Activated B cell treated with CpG ODN at 0.5 μM for 24 hours (primary cell): ENCODE measurements at regions not wholly inside any gene's neighbourhood (a gene's known extent, or its start where the extent isn't known, plus 50 kb on each side); places are given as distances from the start of the nearest gene placed in this dataset.

Source experiments
- ATAC-seq: fragments of 200-7000 bp; cut with Tn5 transposase; one replicate; pipeline ENCODE4 v1.10.0; 2021; ENCODE audit warnings: low read depth, mild to moderate bottlenecking, moderate library complexity
- CTCF ChIA-PET: fragments of 350-600 bp; sonication (Branson Sonifier 250); formaldehyde crosslinking; loops from one replicate; lab custom pipeline; 2021; ENCODE audit warnings: antibody characterized with exemption; lab: Charles Lee
- POLR2A ChIA-PET: fragments of 350-600 bp; sonication (Branson Sonifier 250); formaldehyde crosslinking; loops from one replicate; lab custom pipeline; 2021; ENCODE audit warnings: antibody characterized with exemption; lab: Charles Lee
- DNase-seq: peaks from one replicate; pipeline ENCODE4 v3.0.0; 2022
- H3K27ac Mint-ChIP-seq: one replicate; pipeline ENCODE4 v1.8.0; 2020; ENCODE audit warnings: mixed read lengths
- H3K27me3 Mint-ChIP-seq: one replicate; pipeline ENCODE4 v1.8.0; 2021; ENCODE audit warnings: mixed read lengths
- H3K36me3 Mint-ChIP-seq: one replicate; pipeline ENCODE4 v1.8.0; 2021; ENCODE audit warnings: low read depth, mixed read lengths
- H3K4me1 Mint-ChIP-seq: one replicate; pipeline ENCODE4 v1.8.0; 2021; ENCODE audit warnings: mixed read lengths
- H3K4me3 Mint-ChIP-seq: one replicate; pipeline ENCODE4 v1.8.0; 2020; ENCODE audit warnings: mild to moderate bottlenecking, mixed read lengths
- H3K9me3 Mint-ChIP-seq: one replicate; pipeline ENCODE4 v1.8.0; 2020; ENCODE audit warnings: mixed read lengths
- CTCF ChIP-seq: fragments of 200-600 bp; IDR thresholded peaks from one replicate; pipeline ENCODE4 v1.8.0; 2022; ENCODE audit warnings: antibody characterized with exemption, mild to moderate bottlenecking
- intact Hi-C: fragments of 100-400 bp; cut with micrococcal nuclease; formaldehyde crosslinking; loops from one replicate; pipeline ENCODE4 v1.15.1; 2024

GRCh38 chr2:122180972-122181371, 425.5 kb downstream of the TSN start:
- POLR2A ChIA-PET, result no interaction called here
- Mint-ChIP-seq H3K9me3 (no peaks in the 10 kb centered on the region), H3K27ac (no peak overlapping the region), H3K4me1 (no peaks in the 10 kb centered on the region), H3K27me3 (no peaks in the 10 kb centered on the region), H3K4me3 (no peak overlapping the region), H3K36me3 (no peaks in the 10 kb centered on the region)
- TF ChIP-seq CTCF, result no peak
- no peak for ATAC-seq
- intact Hi-C loops, result no loop called here
- CTCF ChIA-PET, result no interaction called here
- DNase-seq, result no peak

GRCh38 chr2:122182616-122183355, 427.3 kb downstream of the TSN start:
- intact Hi-C loops, result no loop called here
- Mint-ChIP-seq H3K4me3 (no peak overlapping the region), H3K9me3 (no peaks in the 10 kb centered on the region), H3K36me3 (no peaks in the 10 kb centered on the region), H3K27ac (no peak overlapping the region), H3K27me3 (peaks cover 2% of the 10 kb centered on the region), H3K4me1 (no peaks in the 10 kb centered on the region)
- ChIA-PET POLR2A (no interaction called here), CTCF (no interaction called here)
- DNase-seq (no peak), ATAC-seq (no peak)
- TF ChIP-seq CTCF, result no peak

GRCh38 chr2:122183890-122184289, 428.4 kb downstream of the TSN start:
- ChIA-PET CTCF (no interaction called here), POLR2A (no interaction called here)
- no peak for TF ChIP-seq CTCF
- Mint-ChIP-seq H3K27ac (no peak overlapping the region), H3K4me1 (no peaks in the 10 kb centered on the region), H3K4me3 (no peak overlapping the region), H3K9me3 (no peaks in the 10 kb centered on the region), H3K36me3 (no peaks in the 10 kb centered on the region), H3K27me3 (peaks cover 2% of the 10 kb centered on the region)
- DNase-seq (no peak), ATAC-seq (no peak)
- intact Hi-C loops, result no loop called here

- no peaks in the 10 kb centered on the region for H3K4me1 Mint-ChIP-seq
- CTCF ChIA-PET, result no interaction called here
- intact Hi-C loops, result no loop called here
These were observed 431.3 kb downstream of the TSN start for GRCh38 chr2:122186761-122187222.

GRCh38 chr2:122191331-122191730, 435.9 kb downstream of the TSN start:
- DNase-seq (no peak), ATAC-seq (no peak)
- ChIA-PET POLR2A (no interaction called here), CTCF (no interaction called here)
- Mint-ChIP-seq H3K36me3 (no peaks in the 10 kb centered on the region), H3K27me3 (peaks cover 2% of the 10 kb centered on the region), H3K9me3 (no peaks in the 10 kb centered on the region), H3K4me3 (no peak overlapping the region), H3K27ac (no peak overlapping the region), H3K4me1 (no peaks in the 10 kb centered on the region)
- intact Hi-C loops, result no loop called here
- no peak for TF ChIP-seq CTCF

More at GRCh38 chr2:122186761-122187222, 431.3 kb downstream of the TSN start:
- ATAC-seq, result no peak
- H3K27me3 Mint-ChIP-seq, result peaks cover 2% of the 10 kb centered on the region
- no peaks in the 10 kb centered on the region for H3K36me3 Mint-ChIP-seq
- no peak for TF ChIP-seq CTCF
- no peak overlapping the region for H3K4me3 Mint-ChIP-seq
- no peaks in the 10 kb centered on the region for H3K9me3 Mint-ChIP-seq
- no peak overlapping the region for H3K27ac Mint-ChIP-seq
- POLR2A ChIA-PET, result no interaction called here
- DNase-seq, result no peak
